HG03175 (cell line): ENCODE measurements at regions not wholly inside any gene's neighbourhood (a gene's known extent, or its start where the extent isn't known, plus 50 kb on each side); places are given as distances from the start of the nearest gene placed in this dataset.

Source experiments
- ATAC-seq: cut with Tn5 transposase; IDR thresholded peaks from one replicate; pipeline ENCODE4 v1.9.1; 2021; ENCODE audit warnings: mild to moderate bottlenecking, moderate library complexity; ENCODE audit not compliant: unreplicated experiment

DNA sequence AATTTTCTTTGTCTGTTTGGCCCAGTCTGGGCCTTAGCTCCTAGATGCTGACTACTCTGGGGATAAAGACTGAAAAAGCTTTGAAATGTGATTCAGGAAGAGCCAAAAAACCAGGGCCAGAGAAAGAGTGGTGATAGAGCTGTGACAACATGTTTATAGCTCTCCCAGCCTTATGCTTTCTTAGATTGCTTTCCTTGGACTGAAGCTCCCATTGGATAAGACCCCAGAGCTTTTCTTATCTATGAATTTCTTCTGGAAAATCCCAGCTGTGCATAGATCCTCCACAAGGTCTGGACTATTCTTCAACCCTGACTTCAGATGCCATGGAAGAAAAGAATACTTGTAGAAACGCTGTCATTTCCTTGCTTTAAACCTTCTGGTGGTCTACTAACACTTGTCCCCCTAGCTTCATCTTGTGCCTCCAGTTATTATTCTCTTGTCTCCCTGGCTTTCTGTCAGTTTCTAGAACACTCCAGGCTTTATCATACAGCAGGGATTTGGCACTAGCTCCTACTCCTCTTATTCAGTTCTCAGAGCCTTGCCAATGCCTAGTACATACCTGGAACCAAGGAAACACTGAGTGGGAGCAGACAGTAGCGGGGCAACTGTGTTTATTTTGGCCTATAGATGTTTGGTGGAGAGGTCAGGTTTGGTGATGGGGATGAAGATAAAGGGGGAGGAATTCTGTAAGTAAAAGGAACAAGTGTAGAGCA is 57.1 kb upstream of the TEX13D start:
- ATAC-seq = no peak

GRCh38 chrX:124280294-124280902 is 52.1 kb upstream of the TEX13D start:
- ATAC-seq = no peak

- ATAC-seq = no peak
Observed at GRCh38 chrX:124282580-124282979, 49.9 kb upstream of the TEX13D start.
